HG03064 (cell line): ENCODE measurements at regions not wholly inside any gene's neighbourhood (a gene's known extent, or its start where the extent isn't known, plus 50 kb on each side); places are given as distances from the start of the nearest gene placed in this dataset.

Source experiments
- ATAC-seq: cut with Tn5 transposase; IDR thresholded peaks from one replicate; pipeline ENCODE4 v1.9.1; 2021; ENCODE audit warnings: low read depth; ENCODE audit not compliant: unreplicated experiment

- ATAC-seq, result no peak
Measured at GRCh38 chr4:129345609-129346008, 249.7 kb downstream of the C4orf33 start.

GRCh38 chr4:129346036-129346435 is 250.1 kb downstream of the C4orf33 start:
- ATAC-seq, result no peak

GRCh38 chr4:129346734-129347133 is 250.8 kb downstream of the C4orf33 start:
- ATAC-seq, result no peak

- ATAC-seq, result no peak
Measured at GRCh38 chr4:129350834-129351721, 255.1 kb downstream of the C4orf33 start.

GRCh38 chr4:129352480-129352879 is 256.5 kb downstream of the C4orf33 start:
- no peak for ATAC-seq

- ATAC-seq, result no peak
Measured at GRCh38 chr4:129353490-129353889, 257.5 kb downstream of the C4orf33 start.

GRCh38 chr4:129355031-129355430 is 259.1 kb downstream of the C4orf33 start:
- ATAC-seq, result no peak

- no peak for ATAC-seq
Measured at GRCh38 chr4:129355516-129355915, 259.6 kb downstream of the C4orf33 start.

GRCh38 chr4:129358571-129358970 is 262.6 kb downstream of the C4orf33 start:
- ATAC-seq, result no peak

GRCh38 chr4:129359461-129359860 is 263.5 kb downstream of the C4orf33 start:
- ATAC-seq, result no peak

GRCh38 chr4:129362691-129363274 is 266.8 kb downstream of the C4orf33 start:
- no peak for ATAC-seq

GRCh38 chr4:129364747-129365452 is 268.9 kb downstream of the C4orf33 start:
- ATAC-seq, result no peak

GRCh38 chr4:129369361-129370010 is 273.5 kb downstream of the C4orf33 start:
- no peak for ATAC-seq

GRCh38 chr4:129371065-129371464 is 275.1 kb downstream of the C4orf33 start:
- ATAC-seq, result no peak

- ATAC-seq, result no peak
Measured at GRCh38 chr4:129371926-129372325, 276.0 kb downstream of the C4orf33 start.

GRCh38 chr4:129377131-129377845 is 281.3 kb downstream of the C4orf33 start:
- ATAC-seq, result no peak

- ATAC-seq, result no peak
Measured at GRCh38 chr4:129378364-129378763, 282.4 kb downstream of the C4orf33 start.

GRCh38 chr4:129379429-129379828 is 283.5 kb downstream of the C4orf33 start:
- no peak for ATAC-seq

GRCh38 chr4:129384974-129385373 is 289.0 kb downstream of the C4orf33 start:
- no peak for ATAC-seq

GRCh38 chr4:129387666-129388065 is 291.7 kb downstream of the C4orf33 start:
- ATAC-seq, result no peak
